ENCODE measurements at regions not wholly inside any gene's neighbourhood (a gene's known extent, or its start where the extent isn't known, plus 50 kb on each side); places are given as distances from the start of the nearest gene placed in this dataset.

GRCh38 chr3:105210141-105210540 is 156.6 kb upstream of the ALCAM start (continued):
- TF ChIP-seq POLR2AphosphoS5 (IDR thresholded peaks at IDR 0.05) = no peak
- TF ChIP-seq SMC3 (conservative IDR thresholded peaks at IDR 0.05; ENCODE audit: poor library complexity) = no peak

GRCh38 chr3:105214590-105214989 is 152.1 kb upstream of the ALCAM start:
- Histone ChIP-seq H4K20me1 (ENCODE audit: insufficient read depth) (no peaks in the 10 kb centered on the region), H3K79me2 (replicated peaks; ENCODE audit: insufficient read depth, low read length) (no peaks in the 10 kb centered on the region), H3K27me3 (ENCODE audit: insufficient read depth, low read depth, low read length) (no peaks in the 10 kb centered on the region), H3K27ac (ENCODE audit: low read length) (no peak overlapping the region), H3K9me2 (ENCODE audit: insufficient read depth, low read length) (no peaks in the 10 kb centered on the region), H3K9me3 (ENCODE audit: low read length) (no peaks in the 10 kb centered on the region), H3K36me3 (ENCODE audit: insufficient read depth, low read length) (no peaks in the 10 kb centered on the region), H3K9ac (ENCODE audit: low read length) (no peak overlapping the region), H2AFZ (ENCODE audit: low read depth, low read length) (no peak overlapping the region), H3K4me3 (ENCODE audit: low read length) (no peak overlapping the region), H3K4me2 (ENCODE audit: low read length) (no peak overlapping the region), H3F3A (ENCODE audit: insufficient read depth, low read length, poor library complexity, severe bottlenecking) (no peaks in the 10 kb centered on the region)
- TF ChIP-seq MXI1 (conservative IDR thresholded peaks at IDR 0.05; ENCODE audit: poor library complexity, severe bottlenecking) = no peak
- no peak for TF ChIP-seq REST (IDR thresholded peaks at IDR 0.05; ENCODE audit: borderline replicate concordance)
- TF ChIP-seq POLR2AphosphoS5 (IDR thresholded peaks at IDR 0.05) = no peak
- no peak for TF ChIP-seq CTCF (IDR thresholded peaks at IDR 0.05; ENCODE audit: poor library complexity, severe bottlenecking)
- no peak for TF ChIP-seq EZH2 (IDR thresholded peaks at IDR 0.05; ENCODE audit: borderline replicate concordance, insufficient read depth, low read length, poor library complexity, severe bottlenecking)
- no peak for TF ChIP-seq SMC3 (conservative IDR thresholded peaks at IDR 0.05; ENCODE audit: poor library complexity)
- TF ChIP-seq EP300 (conservative IDR thresholded peaks at IDR 0.05; ENCODE audit: poor library complexity, severe bottlenecking) = no peak
- no peak for TF ChIP-seq RAD21 (conservative IDR thresholded peaks at IDR 0.05)
- no peak for TF ChIP-seq TAF1 (IDR thresholded peaks at IDR 0.05; ENCODE audit: low read depth)

- Histone ChIP-seq H3K4me2 (ENCODE audit: low read length) (no peak overlapping the region), H4K20me1 (ENCODE audit: insufficient read depth) (no peaks in the 10 kb centered on the region), H3K4me3 (ENCODE audit: low read length) (no peak overlapping the region), H3F3A (ENCODE audit: insufficient read depth, low read length, poor library complexity, severe bottlenecking) (no peaks in the 10 kb centered on the region), H3K9me3 (ENCODE audit: low read length) (no peaks in the 10 kb centered on the region), H3K9me2 (ENCODE audit: insufficient read depth, low read length) (no peaks in the 10 kb centered on the region), H3K27ac (ENCODE audit: low read length) (no peak overlapping the region), H3K9ac (ENCODE audit: low read length) (no peak overlapping the region), H3K36me3 (ENCODE audit: insufficient read depth, low read length) (no peaks in the 10 kb centered on the region), H3K27me3 (ENCODE audit: insufficient read depth, low read depth, low read length) (no peaks in the 10 kb centered on the region), H2AFZ (ENCODE audit: low read depth, low read length) (no peak overlapping the region), H3K79me2 (replicated peaks; ENCODE audit: insufficient read depth, low read length) (no peaks in the 10 kb centered on the region)
- TF ChIP-seq SMC3 (conservative IDR thresholded peaks at IDR 0.05; ENCODE audit: poor library complexity) = no peak
- TF ChIP-seq CTCF (IDR thresholded peaks at IDR 0.05; ENCODE audit: poor library complexity, severe bottlenecking) = no peak
- TF ChIP-seq POLR2AphosphoS5 (IDR thresholded peaks at IDR 0.05) = no peak
- no peak for TF ChIP-seq EP300 (conservative IDR thresholded peaks at IDR 0.05; ENCODE audit: poor library complexity, severe bottlenecking)
- TF ChIP-seq REST (IDR thresholded peaks at IDR 0.05; ENCODE audit: borderline replicate concordance) = no peak
- no peak for TF ChIP-seq RAD21 (conservative IDR thresholded peaks at IDR 0.05)
- TF ChIP-seq TAF1 (IDR thresholded peaks at IDR 0.05; ENCODE audit: low read depth) = no peak
- TF ChIP-seq MXI1 (conservative IDR thresholded peaks at IDR 0.05; ENCODE audit: poor library complexity, severe bottlenecking) = no peak
- TF ChIP-seq EZH2 (IDR thresholded peaks at IDR 0.05; ENCODE audit: borderline replicate concordance, insufficient read depth, low read length, poor library complexity, severe bottlenecking) = no peak
Measured at GRCh38 chr3:105222568-105223093, 144.1 kb upstream of the ALCAM start.
